ENCODE measurements at regions not wholly inside any gene's neighbourhood (a gene's known extent, or its start where the extent isn't known, plus 50 kb on each side); places are given as distances from the start of the nearest gene placed in this dataset.

GRCh38 chr5:120738568-120738967 lies 274.5 kb downstream of the PRR16 start:
- DNase-seq (ENCODE audit: low read depth in 4 of 4, low spot score in 3 of 4), result no peak

- DNase-seq (ENCODE audit: low read depth in 4 of 4, low spot score in 3 of 4), result no peak
Observed at GRCh38 chr5:120740989-120741388, 276.9 kb downstream of the PRR16 start.

- no peak for DNase-seq (ENCODE audit: low read depth in 4 of 4, low spot score in 3 of 4)
Observed at GRCh38 chr5:120748474-120748873, 284.4 kb downstream of the PRR16 start.

GRCh38 chr5:120749737-120750136 lies 285.6 kb downstream of the PRR16 start:
- DNase-seq (ENCODE audit: low read depth in 4 of 4, low spot score in 3 of 4), result no peak

GRCh38 chr5:120759587-120759986 lies 295.5 kb downstream of the PRR16 start:
- no peak for DNase-seq (ENCODE audit: low read depth in 4 of 4, low spot score in 3 of 4)

- DNase-seq (ENCODE audit: low read depth in 4 of 4, low spot score in 3 of 4), result no peak
Observed at GRCh38 chr5:120761986-120762385, 297.9 kb downstream of the PRR16 start.

- no peak for DNase-seq (ENCODE audit: low read depth in 4 of 4, low spot score in 3 of 4)
Observed at GRCh38 chr5:120765189-120765588, 301.1 kb downstream of the PRR16 start.

- no peak for DNase-seq (ENCODE audit: low read depth in 4 of 4, low spot score in 3 of 4)
Observed at GRCh38 chr5:120767178-120767820, 303.2 kb downstream of the PRR16 start.

GRCh38 chr5:120769312-120769872 lies 305.3 kb downstream of the PRR16 start:
- no peak for DNase-seq (ENCODE audit: low read depth in 4 of 4, low spot score in 3 of 4)

- no peak for DNase-seq (ENCODE audit: low read depth in 4 of 4, low spot score in 3 of 4)
Observed at GRCh38 chr5:120771202-120771601, 307.1 kb downstream of the PRR16 start.

GRCh38 chr5:120778491-120779484 lies 314.7 kb downstream of the PRR16 start:
- DNase-seq (ENCODE audit: low read depth in 4 of 4, low spot score in 3 of 4), result no peak

GRCh38 chr5:120779674-120780073 lies 315.6 kb downstream of the PRR16 start:
- no peak for DNase-seq (ENCODE audit: low read depth in 4 of 4, low spot score in 3 of 4)

- DNase-seq (ENCODE audit: low read depth in 4 of 4, low spot score in 3 of 4), result no peak
Observed at GRCh38 chr5:120788481-120788880, 324.4 kb downstream of the PRR16 start.

- DNase-seq (ENCODE audit: low read depth in 4 of 4, low spot score in 3 of 4), result no peak
Observed at GRCh38 chr5:120789918-120790317, 325.8 kb downstream of the PRR16 start.

- no peak for DNase-seq (ENCODE audit: low read depth in 4 of 4, low spot score in 3 of 4)
Observed at GRCh38 chr5:120790339-120790738, 326.2 kb downstream of the PRR16 start.

- DNase-seq (ENCODE audit: low read depth in 4 of 4, low spot score in 3 of 4), result no peak
Observed at GRCh38 chr5:120792477-120792876, 328.4 kb downstream of the PRR16 start.

GRCh38 chr5:120794121-120794520 lies 330.0 kb downstream of the PRR16 start:
- no peak for DNase-seq (ENCODE audit: low read depth in 4 of 4, low spot score in 3 of 4)

GRCh38 chr5:120803282-120803681 lies 339.2 kb downstream of the PRR16 start:
- DNase-seq (ENCODE audit: low read depth in 4 of 4, low spot score in 3 of 4), result no peak

GRCh38 chr5:120805131-120805530 lies 341.0 kb downstream of the PRR16 start:
- DNase-seq (ENCODE audit: low read depth in 4 of 4, low spot score in 3 of 4), result no peak

GRCh38 chr5:120806202-120806601 lies 342.1 kb downstream of the PRR16 start:
- no peak for DNase-seq (ENCODE audit: low read depth in 4 of 4, low spot score in 3 of 4)

- DNase-seq (ENCODE audit: low read depth in 4 of 4, low spot score in 3 of 4), result no peak
Observed at GRCh38 chr5:120808135-120808534, 344.0 kb downstream of the PRR16 start.

- no peak for DNase-seq (ENCODE audit: low read depth in 4 of 4, low spot score in 3 of 4)
Observed at GRCh38 chr5:120808606-120809005, 344.5 kb downstream of the PRR16 start.
